ENCODE measurements at regions not wholly inside any gene's neighbourhood (a gene's known extent, or its start where the extent isn't known, plus 50 kb on each side); places are given as distances from the start of the nearest gene placed in this dataset.

- POLR2A ChIA-PET = no interaction called here
- ATAC-seq (no peak), DNase-seq (no peak)
- no peaks in the 10 kb centered on the region for H3K27me3 Mint-ChIP-seq
- Histone ChIP-seq H3K27me3 (ENCODE audit: control insufficient read depth in 2 of 2, insufficient read depth in 2 of 2, low read length in 2 of 2) (no peaks in the 10 kb centered on the region), H3K4me1 (ENCODE audit: control insufficient read depth in 2 of 2, insufficient read depth in 2 of 2, low read length in 2 of 2) (no peaks in the 10 kb centered on the region), H3K4me3 (ENCODE audit: low read length) (no peak overlapping the region), H3K36me3 (ENCODE audit: control insufficient read depth in 2 of 3, insufficient read depth in 3 of 3, low read length in 3 of 3) (no peaks in the 10 kb centered on the region), H3K9me3 (ENCODE audit: control insufficient read depth in 2 of 3, low read length in 3 of 3) (no peaks in the 10 kb centered on the region), H3K27ac (ENCODE audit: low read depth, low read length) (no peak overlapping the region)
- intact Hi-C loops (cut with micrococcal nuclease) = no loop called here
- H3K9me3 Mint-ChIP-seq = peaks cover 2 to 21% (median 10%) of the 10 kb centered on the region in 11 donors
- peaks cover 0 to 52% (median 46%) of the 10 kb centered on the region in 5 donors for H3K36me3 Mint-ChIP-seq
- no peak overlapping the region for H3K27ac Mint-ChIP-seq
- CTCF ChIA-PET = no interaction called here
- no peak overlapping the region for H3K4me3 Mint-ChIP-seq
- H3K4me1 Mint-ChIP-seq = peaks cover 0 to 5% (median 0%) of the 10 kb centered on the region in 7 donors
Measured at GRCh38 chr4:123037804-123038203, 115.4 kb upstream of the NUDT6 start.

- H3K9me3 ChIP-seq (ENCODE audit: control insufficient read depth in 2 of 3, low read length in 3 of 3) = peaks cover 0 to 7% (median 0%) of the 10 kb centered on the region in 3 experiments
- DNase-seq (no peak), ATAC-seq (no peak)
- no peak overlapping the region for H3K27ac Mint-ChIP-seq
- no peaks in the 10 kb centered on the region for H3K36me3 ChIP-seq (ENCODE audit: control insufficient read depth in 2 of 3, insufficient read depth in 3 of 3, low read length in 3 of 3)
- H3K27me3 ChIP-seq (ENCODE audit: control insufficient read depth in 2 of 2, insufficient read depth in 2 of 2, low read length in 2 of 2) = no peaks in the 10 kb centered on the region
- H3K36me3 Mint-ChIP-seq = peaks cover 4 to 78% (median 67%) of the 10 kb centered on the region in 5 donors
- peaks cover 3 to 57% (median 22%) of the 10 kb centered on the region in 11 donors for H3K9me3 Mint-ChIP-seq
- no peak overlapping the region for H3K27ac ChIP-seq (ENCODE audit: low read depth, low read length)
- CTCF ChIA-PET = no interaction called here
- no peaks in the 10 kb centered on the region for H3K27me3 Mint-ChIP-seq
- H3K4me3 Mint-ChIP-seq = peak overlapping the region in 1 of 10 donors; percentile 46
- intact Hi-C loops (cut with micrococcal nuclease) = no loop called here
- POLR2A ChIA-PET = no interaction called here
- peaks cover 0 to 8% (median 3%) of the 10 kb centered on the region in 7 donors for H3K4me1 Mint-ChIP-seq
- H3K4me1 ChIP-seq (ENCODE audit: control insufficient read depth in 2 of 2, insufficient read depth in 2 of 2, low read length in 2 of 2) = no peaks in the 10 kb centered on the region
- no peak overlapping the region for H3K4me3 ChIP-seq (ENCODE audit: low read length)
Measured at GRCh38 chr4:123042095-123042494, 119.7 kb upstream of the NUDT6 start.

GRCh38 chr4:123043013-123043412 is 120.6 kb upstream of the NUDT6 start:
- Histone ChIP-seq H3K36me3 (ENCODE audit: control insufficient read depth in 2 of 3, insufficient read depth in 3 of 3, low read length in 3 of 3) (no peaks in the 10 kb centered on the region), H3K4me3 (ENCODE audit: low read length) (no peak overlapping the region), H3K4me1 (ENCODE audit: control insufficient read depth in 2 of 2, insufficient read depth in 2 of 2, low read length in 2 of 2) (no peaks in the 10 kb centered on the region), H3K27ac (ENCODE audit: low read depth, low read length) (no peak overlapping the region), H3K9me3 (ENCODE audit: control insufficient read depth in 2 of 3, low read length in 3 of 3) (peaks cover 0 to 7% (median 0%) of the 10 kb centered on the region in 3 experiments), H3K27me3 (ENCODE audit: control insufficient read depth in 2 of 2, insufficient read depth in 2 of 2, low read length in 2 of 2) (no peaks in the 10 kb centered on the region)
- no peaks in the 10 kb centered on the region for H3K27me3 Mint-ChIP-seq
- H3K4me3 Mint-ChIP-seq = no peak overlapping the region
- ATAC-seq (no peak), DNase-seq (no peak)
- POLR2A ChIA-PET = no interaction called here
- no peak overlapping the region for H3K27ac Mint-ChIP-seq
- peaks cover 6 to 82% (median 75%) of the 10 kb centered on the region in 5 donors for H3K36me3 Mint-ChIP-seq
- CTCF ChIA-PET = no interaction called here
- peaks cover 0 to 8% (median 3%) of the 10 kb centered on the region in 7 donors for H3K4me1 Mint-ChIP-seq
- intact Hi-C loops (cut with micrococcal nuclease) = no loop called here
- H3K9me3 Mint-ChIP-seq = peaks cover 6 to 66% (median 28%) of the 10 kb centered on the region in 11 donors

GRCh38 chr4:123043793-123044425 is 121.5 kb upstream of the NUDT6 start:
- Histone ChIP-seq H3K4me3 (ENCODE audit: low read length) (no peak overlapping the region), H3K9me3 (ENCODE audit: control insufficient read depth in 2 of 3, low read length in 3 of 3) (peaks cover 0 to 7% (median 0%) of the 10 kb centered on the region in 3 experiments), H3K36me3 (ENCODE audit: control insufficient read depth in 2 of 3, insufficient read depth in 3 of 3, low read length in 3 of 3) (no peaks in the 10 kb centered on the region), H3K4me1 (ENCODE audit: control insufficient read depth in 2 of 2, insufficient read depth in 2 of 2, low read length in 2 of 2) (no peaks in the 10 kb centered on the region), H3K27ac (ENCODE audit: low read depth, low read length) (no peak overlapping the region), H3K27me3 (ENCODE audit: control insufficient read depth in 2 of 2, insufficient read depth in 2 of 2, low read length in 2 of 2) (no peaks in the 10 kb centered on the region)
- Mint-ChIP-seq H3K4me1 (peaks cover 0 to 13% (median 3%) of the 10 kb centered on the region in 7 donors), H3K27ac (no peak overlapping the region), H3K9me3 (peaks cover 8 to 75% (median 37%) of the 10 kb centered on the region in 11 donors), H3K27me3 (no peaks in the 10 kb centered on the region), H3K4me3 (no peak overlapping the region), H3K36me3 (peaks cover 15 to 82% (median 76%) of the 10 kb centered on the region in 5 donors)
- CTCF ChIA-PET = interaction anchor here (0.6 kb wide), 1 partner anchor 8 kb away, joined by 4 read pairs; no protein-coding TSS in a partner anchor
- DNase-seq = no peak
- intact Hi-C loops (cut with micrococcal nuclease) = no loop called here
- POLR2A ChIA-PET = no interaction called here
- no peak for ATAC-seq

- H3K27me3 Mint-ChIP-seq = no peaks in the 10 kb centered on the region
- no peaks in the 10 kb centered on the region for H3K36me3 ChIP-seq (ENCODE audit: control insufficient read depth in 2 of 3, insufficient read depth in 3 of 3, low read length in 3 of 3)
- no peak overlapping the region for H3K4me3 ChIP-seq (ENCODE audit: low read length)
- H3K36me3 Mint-ChIP-seq = peaks cover 17 to 82% (median 74%) of the 10 kb centered on the region in 5 donors
- H3K4me3 Mint-ChIP-seq = no peak overlapping the region
- POLR2A ChIA-PET = interaction anchor here (0.5 kb wide), 1 partner anchor 23 kb away, joined by 4 read pairs; no protein-coding TSS in a partner anchor
- DNase-seq (no peak), ATAC-seq (no peak)
- peaks cover 0 to 13% (median 0%) of the 10 kb centered on the region in 3 experiments for H3K9me3 ChIP-seq (ENCODE audit: control insufficient read depth in 2 of 3, low read length in 3 of 3)
- intact Hi-C loops (cut with micrococcal nuclease) = no loop called here
- no peak overlapping the region for H3K27ac ChIP-seq (ENCODE audit: low read depth, low read length)
- peaks cover 9 to 92% (median 52%) of the 10 kb centered on the region in 11 donors for H3K9me3 Mint-ChIP-seq
- H3K27ac Mint-ChIP-seq = no peak overlapping the region
- H3K4me1 ChIP-seq (ENCODE audit: control insufficient read depth in 2 of 2, insufficient read depth in 2 of 2, low read length in 2 of 2) = no peaks in the 10 kb centered on the region
- CTCF ChIA-PET = no interaction called here
- no peaks in the 10 kb centered on the region for H3K27me3 ChIP-seq (ENCODE audit: control insufficient read depth in 2 of 2, insufficient read depth in 2 of 2, low read length in 2 of 2)
- peaks cover 0 to 19% (median 8%) of the 10 kb centered on the region in 7 donors for H3K4me1 Mint-ChIP-seq
Measured at GRCh38 chr4:123046096-123046495, 123.7 kb upstream of the NUDT6 start.

- ChIA-PET CTCF (no interaction called here), POLR2A (no interaction called here)
- H3K4me1 ChIP-seq (ENCODE audit: control insufficient read depth in 2 of 2, insufficient read depth in 2 of 2, low read length in 2 of 2) = no peaks in the 10 kb centered on the region
- Mint-ChIP-seq H3K4me3 (peak overlapping the region in 2 of 10 donors; percentile 1 to 10), H3K27ac (no peak overlapping the region), H3K36me3 (peaks cover 22 to 80% (median 72%) of the 10 kb centered on the region in 5 donors), H3K9me3 (peaks cover 14 to 83% (median 46%) of the 10 kb centered on the region in 11 donors), H3K4me1 (peaks cover 0 to 15% (median 7%) of the 10 kb centered on the region in 7 donors), H3K27me3 (no peaks in the 10 kb centered on the region)
- H3K36me3 ChIP-seq (ENCODE audit: control insufficient read depth in 2 of 3, insufficient read depth in 3 of 3, low read length in 3 of 3) = no peaks in the 10 kb centered on the region
- H3K9me3 ChIP-seq (ENCODE audit: control insufficient read depth in 2 of 3, low read length in 3 of 3) = peaks cover 0 to 31% (median 0%) of the 10 kb centered on the region in 3 experiments
- no peak for ATAC-seq
- no peak for DNase-seq
- H3K27ac ChIP-seq (ENCODE audit: low read depth, low read length) = no peak overlapping the region
- intact Hi-C loops (cut with micrococcal nuclease) = no loop called here
- H3K4me3 ChIP-seq (ENCODE audit: low read length) = no peak overlapping the region
- no peaks in the 10 kb centered on the region for H3K27me3 ChIP-seq (ENCODE audit: control insufficient read depth in 2 of 2, insufficient read depth in 2 of 2, low read length in 2 of 2)
Measured at GRCh38 chr4:123050018-123050417, 127.6 kb upstream of the NUDT6 start.

GRCh38 chr4:123052007-123052406 is 129.6 kb upstream of the NUDT6 start:
- Mint-ChIP-seq H3K36me3 (peaks cover 22 to 77% (median 74%) of the 10 kb centered on the region in 5 donors), H3K9me3 (peaks cover 12 to 70% (median 43%) of the 10 kb centered on the region in 11 donors), H3K4me1 (peaks cover 0 to 16% (median 7%) of the 10 kb centered on the region in 7 donors), H3K27me3 (no peaks in the 10 kb centered on the region), H3K27ac (no peak overlapping the region), H3K4me3 (no peak overlapping the region)
- Histone ChIP-seq H3K4me3 (ENCODE audit: low read length) (no peak overlapping the region), H3K27me3 (ENCODE audit: control insufficient read depth in 2 of 2, insufficient read depth in 2 of 2, low read length in 2 of 2) (no peaks in the 10 kb centered on the region), H3K36me3 (ENCODE audit: control insufficient read depth in 2 of 3, insufficient read depth in 3 of 3, low read length in 3 of 3) (no peaks in the 10 kb centered on the region), H3K27ac (ENCODE audit: low read depth, low read length) (no peak overlapping the region), H3K9me3 (ENCODE audit: control insufficient read depth in 2 of 3, low read length in 3 of 3) (peaks cover 0 to 24% (median 0%) of the 10 kb centered on the region in 3 experiments), H3K4me1 (ENCODE audit: control insufficient read depth in 2 of 2, insufficient read depth in 2 of 2, low read length in 2 of 2) (no peaks in the 10 kb centered on the region)
- ChIA-PET POLR2A (no interaction called here), CTCF (no interaction called here)
- intact Hi-C loops (cut with micrococcal nuclease) = no loop called here
- ATAC-seq (no peak), DNase-seq (no peak)

All from naive thymus-derived CD4-positive, alpha-beta T cell (primary cell).